ENCODE measurements at regions not wholly inside any gene's neighbourhood (a gene's known extent, or its start where the extent isn't known, plus 50 kb on each side); places are given as distances from the start of the nearest gene placed in this dataset.

DNA sequence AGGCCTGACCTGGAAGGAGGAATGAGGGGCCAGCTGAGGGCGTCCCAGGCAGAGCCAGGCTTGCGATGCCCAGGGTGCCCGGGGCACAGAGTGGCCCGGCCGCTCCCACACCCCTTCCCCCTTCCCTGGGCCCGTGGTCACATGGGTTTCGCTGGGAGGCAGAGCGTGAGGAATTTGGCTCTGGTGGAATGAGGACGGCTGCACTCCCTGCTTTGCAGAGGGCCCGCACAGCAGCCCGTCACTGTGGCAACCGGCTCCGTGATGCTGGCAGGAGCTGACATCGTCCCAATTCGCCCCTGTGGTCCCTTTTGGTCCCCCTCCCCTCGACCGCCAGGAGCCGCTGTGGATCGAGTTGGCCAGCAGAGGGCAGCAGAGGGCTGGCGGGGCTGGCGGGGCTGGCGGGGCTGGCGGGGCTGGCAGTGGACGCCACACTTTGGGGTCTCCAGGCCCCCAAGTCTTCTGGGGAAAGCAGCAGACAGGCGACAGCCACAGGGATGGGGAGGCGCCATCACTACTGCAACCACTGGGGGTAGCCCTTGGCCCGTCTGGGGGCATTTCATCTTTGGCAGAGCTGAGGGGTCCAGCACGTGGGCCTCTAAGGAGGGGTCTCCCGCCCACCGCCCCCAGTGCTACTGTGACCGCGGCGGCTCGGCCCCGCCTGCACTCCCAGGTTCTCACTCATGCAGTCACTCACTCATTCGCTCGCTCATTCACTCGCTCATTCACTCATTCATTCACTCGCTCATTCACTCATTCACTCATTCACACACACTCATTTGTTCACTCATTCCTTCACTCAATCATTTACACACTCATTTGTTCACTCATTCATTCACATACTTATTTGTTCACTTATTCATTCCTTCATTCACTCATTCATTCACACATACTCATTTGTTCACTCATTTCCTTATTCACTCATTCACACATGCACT is 49.7 kb upstream of the BHLHE23 start:
- WGBS, 2 experiments (ENCODE audit: insufficient coverage in 1 of 2, insufficient read length in 1 of 2): 20 to 26% methylated on average over 18 to 39 of the region's 39 CpGs
- H3K36me3 Mint-ChIP-seq (ENCODE audit: low read depth): no peaks in the 10 kb centered on the region

More for the DNA sequence above, 49.7 kb upstream of the BHLHE23 start:
- peaks cover 7% of the 10 kb centered on the region for H3K4me1 ChIP-seq (ENCODE audit: control insufficient read depth, insufficient read depth, low read length)
- no peak overlapping the region for H3K27ac ChIP-seq (ENCODE audit: low read depth, low read length)
- H3K4me3 ChIP-seq (ENCODE audit: low read length): no peak overlapping the region
- peak; percentile 94 for DNase-seq
- peaks cover 3% of the 10 kb centered on the region for H3K4me1 Mint-ChIP-seq
- no peak overlapping the region for H3K9ac ChIP-seq (ENCODE audit: extremely low read depth, low read length, poor library complexity, severe bottlenecking)
- no peak overlapping the region for H3K4me3 Mint-ChIP-seq
- H3K27me3 Mint-ChIP-seq (ENCODE audit: insufficient read depth): peaks cover 2% of the 10 kb centered on the region
- H3K9me3 ChIP-seq (ENCODE audit: control insufficient read depth, low read length): peaks cover 11% of the 10 kb centered on the region
- H3K27ac Mint-ChIP-seq: no peak overlapping the region
- TF ChIP-seq, protein P1, sequence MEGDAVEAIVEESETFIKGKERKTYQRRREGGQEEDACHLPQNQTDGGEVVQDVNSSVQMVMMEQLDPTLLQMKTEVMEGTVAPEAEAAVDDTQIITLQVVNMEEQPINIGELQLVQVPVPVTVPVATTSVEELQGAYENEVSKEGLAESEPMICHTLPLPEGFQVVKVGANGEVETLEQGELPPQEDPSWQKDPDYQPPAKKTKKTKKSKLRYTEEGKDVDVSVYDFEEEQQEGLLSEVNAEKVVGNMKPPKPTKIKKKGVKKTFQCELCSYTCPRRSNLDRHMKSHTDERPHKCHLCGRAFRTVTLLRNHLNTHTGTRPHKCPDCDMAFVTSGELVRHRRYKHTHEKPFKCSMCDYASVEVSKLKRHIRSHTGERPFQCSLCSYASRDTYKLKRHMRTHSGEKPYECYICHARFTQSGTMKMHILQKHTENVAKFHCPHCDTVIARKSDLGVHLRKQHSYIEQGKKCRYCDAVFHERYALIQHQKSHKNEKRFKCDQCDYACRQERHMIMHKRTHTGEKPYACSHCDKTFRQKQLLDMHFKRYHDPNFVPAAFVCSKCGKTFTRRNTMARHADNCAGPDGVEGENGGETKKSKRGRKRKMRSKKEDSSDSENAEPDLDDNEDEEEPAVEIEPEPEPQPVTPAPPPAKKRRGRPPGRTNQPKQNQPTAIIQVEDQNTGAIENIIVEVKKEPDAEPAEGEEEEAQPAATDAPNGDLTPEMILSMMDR (conservative IDR thresholded peaks at IDR 0.05): peak; percentile 99
- peaks cover 10% of the 10 kb centered on the region for H3K27me3 ChIP-seq (ENCODE audit: control insufficient read depth, insufficient read depth, low read length, poor library complexity, severe bottlenecking)
- H3K9me3 Mint-ChIP-seq: no peaks in the 10 kb centered on the region
- no peaks in the 10 kb centered on the region for H3K36me3 ChIP-seq (ENCODE audit: control insufficient read depth, insufficient read depth, low read length)
